GM21576 (cell line): ENCODE measurements at regions not wholly inside any gene's neighbourhood (a gene's known extent, or its start where the extent isn't known, plus 50 kb on each side); places are given as distances from the start of the nearest gene placed in this dataset.
A peak's percentile ranks its signal among the peaks of the same experiment; 100 is the strongest.
"Not testable (repeated sequence)": the region's sequence is repeated elsewhere in the genome, so short reads cannot be mapped to it uniquely, and the experiment has no call there.

ENCODE experiments used
- ATAC-seq: cut with Tn5 transposase; IDR thresholded peaks from one replicate; pipeline ENCODE4 v1.9.1; 2021; ENCODE audit warnings: mild to moderate bottlenecking, moderate library complexity; ENCODE audit not compliant: unreplicated experiment

DNA sequence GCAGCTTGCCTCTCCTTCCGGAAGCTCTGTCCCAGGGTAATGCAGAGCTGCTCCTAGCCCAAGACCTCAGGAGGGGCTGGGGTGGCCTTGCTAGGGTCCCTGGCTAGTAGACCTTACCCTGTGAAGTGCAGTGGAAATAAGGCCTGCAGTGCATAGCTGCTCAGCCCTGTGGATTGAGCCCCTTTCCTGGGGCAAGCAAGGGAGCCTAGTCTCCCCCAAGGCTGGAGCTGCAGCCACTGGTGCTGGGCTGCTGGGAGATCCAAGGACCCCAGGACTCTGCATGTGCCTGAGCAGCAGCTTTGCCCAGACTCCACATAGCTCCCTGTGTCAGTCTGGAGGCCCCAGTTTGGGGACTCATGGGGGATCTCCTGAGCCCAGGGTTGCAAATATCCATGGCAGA is 57.9 kb downstream of the FANCF start:
- no peak for ATAC-seq

DNA sequence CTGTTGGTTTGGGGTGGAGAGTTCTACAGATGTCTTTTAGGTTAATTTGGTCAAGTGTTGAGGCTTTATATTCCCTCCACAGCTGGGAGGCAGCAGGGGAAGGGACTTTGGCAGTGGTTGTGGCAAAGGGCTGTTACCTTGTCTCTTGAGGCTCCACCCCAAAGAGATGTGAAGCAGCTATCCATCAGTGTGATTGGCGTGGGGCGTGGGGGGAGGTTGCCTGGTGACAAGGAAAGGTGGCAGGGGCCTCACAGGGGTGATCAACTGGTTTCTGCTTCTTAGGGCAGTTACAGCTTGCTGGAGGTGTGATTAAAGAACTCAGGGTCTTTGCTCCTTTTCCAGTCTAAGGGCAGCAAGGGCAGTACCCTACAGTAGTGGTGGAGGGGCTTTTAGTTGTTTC is 59.3 kb downstream of the FANCF start:
- no peak for ATAC-seq

DNA sequence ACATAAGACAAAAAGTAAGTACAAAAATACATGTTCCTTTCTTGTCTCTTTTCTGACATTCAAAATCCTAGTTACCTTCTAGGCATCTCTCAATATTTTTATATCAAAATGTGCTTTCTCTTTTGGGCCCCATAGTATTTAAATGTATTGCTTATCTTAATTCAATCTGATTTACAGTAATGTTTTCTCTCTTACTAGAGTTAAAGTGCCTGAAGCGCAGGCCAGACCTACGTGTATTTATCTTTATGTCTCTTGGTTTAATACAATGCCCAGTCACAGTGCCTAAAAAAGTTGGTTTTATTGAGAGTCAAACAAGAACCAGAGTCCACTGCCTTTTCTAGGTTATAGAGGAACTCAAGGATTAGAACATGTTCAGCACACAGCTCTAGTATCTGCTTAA is 64.3 kb downstream of the FANCF start:
- ATAC-seq, result no peak

DNA sequence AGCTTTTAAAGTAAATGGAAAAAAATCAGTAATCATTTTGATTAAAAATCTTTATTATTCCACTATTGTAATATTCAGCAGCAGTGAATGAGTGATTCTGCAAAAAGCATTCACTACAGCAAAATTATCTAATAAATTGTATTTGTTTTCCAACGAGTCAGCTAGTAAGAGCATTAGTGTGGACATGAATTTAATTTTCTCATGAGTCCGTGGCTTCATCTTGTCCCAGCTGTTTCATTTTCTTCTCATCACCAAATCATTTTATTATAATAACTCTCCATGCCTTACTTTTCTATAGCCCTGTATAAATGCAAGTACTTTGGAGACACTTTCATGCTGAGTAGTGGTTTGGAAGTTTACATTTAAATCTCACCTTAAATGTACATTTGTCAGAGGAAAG is 66.2 kb downstream of the FANCF start:
- ATAC-seq, result no peak

DNA sequence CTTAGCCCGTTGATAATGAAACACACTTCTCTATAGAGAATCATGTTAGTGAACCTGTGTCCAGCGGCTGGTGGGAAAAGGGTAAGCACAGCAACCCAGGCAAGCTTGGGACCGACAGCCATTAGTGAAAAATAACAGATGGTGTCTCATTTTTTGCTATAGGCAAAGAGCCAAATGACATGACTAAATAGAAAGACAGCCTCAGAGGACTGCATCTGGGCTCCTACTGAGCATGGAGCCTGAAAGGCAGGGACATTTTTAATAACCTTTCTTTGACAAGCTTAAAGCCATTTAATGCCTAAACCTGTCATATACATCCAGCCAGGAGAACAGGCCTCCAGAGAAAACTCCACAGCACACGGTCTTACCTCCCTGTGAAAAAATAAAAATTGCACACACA is 67.0 kb downstream of the FANCF start:
- no peak for ATAC-seq

DNA sequence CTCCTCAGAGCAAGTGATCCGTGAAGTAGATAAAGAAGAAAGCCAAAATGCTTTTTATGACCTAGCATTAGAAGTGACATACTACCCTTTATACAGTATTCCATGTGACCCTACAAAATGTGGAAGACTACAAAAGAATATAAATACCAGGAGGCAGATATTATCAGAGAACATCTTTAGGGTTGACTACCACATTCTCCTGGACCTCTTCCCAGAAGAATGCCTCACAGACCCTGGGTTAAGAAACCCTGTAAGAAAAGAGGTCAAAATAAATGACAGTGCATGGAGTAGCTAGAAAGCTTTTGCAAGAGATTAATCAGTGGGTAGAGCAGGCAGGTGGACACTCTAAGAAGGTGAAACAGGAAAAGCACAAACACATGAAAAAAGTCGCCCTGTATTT is 69.2 kb downstream of the FANCF start:
- ATAC-seq, result no peak

DNA sequence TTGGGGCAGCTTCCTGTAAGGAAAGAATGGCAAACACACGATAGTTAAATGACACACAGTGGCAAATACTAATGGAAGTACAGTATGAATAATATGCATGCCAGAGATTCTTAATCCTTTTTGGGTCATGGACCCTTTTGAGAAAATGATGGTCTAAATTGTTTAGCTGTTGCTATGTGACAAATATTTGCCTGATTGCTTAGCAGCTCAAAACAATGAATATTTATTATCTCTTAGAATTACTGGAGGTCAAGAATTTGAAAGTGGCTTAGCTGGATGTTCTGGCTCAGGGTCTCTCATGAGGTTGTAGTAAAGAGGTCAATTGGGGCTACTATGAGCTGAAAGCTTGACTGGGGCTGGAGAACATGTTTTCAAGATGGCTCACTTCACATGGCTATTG is 69.7 kb downstream of the FANCF start:
- no peak for ATAC-seq

DNA sequence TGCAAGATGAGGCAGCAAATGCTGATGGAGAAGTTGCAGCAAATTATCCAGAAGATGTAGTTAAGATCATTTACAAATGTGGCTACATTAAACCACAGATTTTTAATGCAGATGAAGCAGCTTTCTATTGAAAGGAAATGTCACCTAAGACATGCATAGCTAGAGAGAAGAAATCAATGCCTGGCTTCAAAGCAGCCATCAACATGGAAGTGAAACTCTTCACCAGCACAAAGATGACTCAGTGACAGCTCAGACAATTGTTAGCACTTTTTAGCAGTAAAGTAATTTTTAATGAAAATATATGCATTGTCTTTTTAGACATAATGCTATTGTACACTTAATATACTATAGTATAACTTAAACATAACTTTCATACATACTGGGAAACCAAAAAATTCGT is 71.4 kb downstream of the FANCF start:
- peak; percentile 92 for ATAC-seq

DNA sequence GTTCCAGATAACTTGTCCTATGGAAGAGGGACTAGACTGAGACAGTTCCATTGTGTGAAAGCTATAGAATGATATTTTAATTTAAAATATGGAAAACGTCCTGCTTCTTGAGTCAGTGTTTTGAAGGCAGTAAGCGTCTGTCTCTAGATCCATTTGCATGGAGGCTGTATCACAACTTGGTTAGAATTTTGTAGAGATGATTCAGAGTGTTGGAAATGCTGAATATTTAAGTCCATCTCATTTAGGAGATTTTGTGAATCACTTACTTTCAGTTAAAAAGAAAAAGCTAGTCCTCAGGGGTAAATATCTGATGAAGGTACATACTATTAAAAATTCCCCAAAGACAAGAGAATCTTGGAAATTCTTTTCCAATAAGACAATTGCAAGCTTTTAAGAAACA is 72.7 kb downstream of the FANCF start:
- no peak for ATAC-seq

DNA sequence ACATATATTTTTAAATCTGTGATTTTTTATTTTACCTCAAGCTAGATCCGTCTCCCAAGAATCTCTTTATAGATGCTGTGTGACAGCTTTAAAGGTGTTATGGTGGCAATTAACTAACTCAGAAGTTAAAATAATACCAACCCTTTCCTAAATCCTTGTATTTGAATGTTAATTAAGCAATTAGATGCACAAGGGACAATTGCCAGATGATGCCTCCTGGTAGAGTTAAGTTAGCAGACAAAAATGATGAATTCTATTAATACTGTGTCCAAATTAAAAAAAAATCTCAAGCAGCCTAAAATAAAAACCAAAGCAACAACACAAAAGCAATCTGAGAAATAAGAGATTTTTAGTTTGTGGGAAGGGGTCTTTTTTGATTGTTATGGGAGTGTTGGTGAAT is 78.9 kb downstream of the FANCF start:
- no peak for ATAC-seq

DNA sequence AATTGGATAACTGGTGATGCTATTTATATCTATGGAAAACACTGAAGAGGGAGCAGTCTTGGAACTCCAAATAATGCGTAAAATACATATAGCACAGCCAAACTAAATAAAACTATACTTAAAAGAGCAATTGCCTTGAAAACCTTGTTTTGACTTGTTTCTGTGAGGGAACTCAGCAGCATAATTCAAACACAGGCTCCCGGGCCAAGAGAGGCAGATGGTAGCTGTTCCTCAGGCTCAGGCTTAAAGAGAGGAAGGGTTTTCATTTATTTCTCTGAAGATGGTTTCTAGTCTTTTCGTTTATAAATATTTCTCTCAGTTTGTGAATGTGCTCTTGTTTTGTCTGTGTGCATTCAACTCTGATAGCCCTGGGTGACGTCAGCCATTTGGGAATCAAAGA is 82.4 kb downstream of the FANCF start:
- ATAC-seq, result no peak

DNA sequence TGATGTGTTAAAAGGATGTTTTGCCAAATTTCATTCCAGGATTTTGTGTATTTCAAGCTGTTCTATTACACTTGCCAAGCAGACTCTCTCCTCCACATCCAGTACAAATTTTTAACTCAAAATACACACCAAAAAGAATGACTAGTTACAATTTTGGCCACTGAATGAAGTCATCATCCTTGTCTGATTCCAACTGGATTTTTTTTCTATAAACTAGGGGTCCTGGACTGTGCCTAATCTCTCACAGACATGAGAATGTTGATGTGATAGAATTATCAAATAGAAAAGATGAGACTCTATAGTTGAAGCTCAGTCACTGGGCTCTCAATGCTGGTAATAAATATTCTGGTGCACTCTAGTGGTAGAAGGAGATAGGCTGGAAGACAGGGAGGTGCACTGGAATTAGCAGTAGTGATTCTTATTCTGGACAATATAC is 85.8 kb downstream of the FANCF start:
- ATAC-seq, result no peak

DNA sequence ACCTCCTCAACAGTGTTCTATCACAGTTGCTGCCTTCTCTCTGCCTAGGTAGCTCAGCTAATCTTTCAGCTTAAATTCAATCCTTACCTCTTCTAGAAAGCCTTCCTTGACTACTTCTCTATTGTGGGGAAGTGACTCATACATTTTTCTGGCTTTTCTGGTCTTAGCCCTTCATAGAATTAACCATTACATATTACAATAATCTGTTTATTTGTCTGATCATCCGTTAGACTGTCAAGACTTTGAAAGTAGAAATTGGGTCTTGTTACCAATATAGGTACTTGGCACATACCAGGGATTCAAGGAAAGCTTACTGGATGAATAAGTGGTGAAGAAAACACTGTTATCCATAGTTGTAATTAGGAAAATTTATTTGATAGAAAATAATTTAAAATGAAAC is 89.6 kb downstream of the FANCF start:
- no peak for ATAC-seq

DNA sequence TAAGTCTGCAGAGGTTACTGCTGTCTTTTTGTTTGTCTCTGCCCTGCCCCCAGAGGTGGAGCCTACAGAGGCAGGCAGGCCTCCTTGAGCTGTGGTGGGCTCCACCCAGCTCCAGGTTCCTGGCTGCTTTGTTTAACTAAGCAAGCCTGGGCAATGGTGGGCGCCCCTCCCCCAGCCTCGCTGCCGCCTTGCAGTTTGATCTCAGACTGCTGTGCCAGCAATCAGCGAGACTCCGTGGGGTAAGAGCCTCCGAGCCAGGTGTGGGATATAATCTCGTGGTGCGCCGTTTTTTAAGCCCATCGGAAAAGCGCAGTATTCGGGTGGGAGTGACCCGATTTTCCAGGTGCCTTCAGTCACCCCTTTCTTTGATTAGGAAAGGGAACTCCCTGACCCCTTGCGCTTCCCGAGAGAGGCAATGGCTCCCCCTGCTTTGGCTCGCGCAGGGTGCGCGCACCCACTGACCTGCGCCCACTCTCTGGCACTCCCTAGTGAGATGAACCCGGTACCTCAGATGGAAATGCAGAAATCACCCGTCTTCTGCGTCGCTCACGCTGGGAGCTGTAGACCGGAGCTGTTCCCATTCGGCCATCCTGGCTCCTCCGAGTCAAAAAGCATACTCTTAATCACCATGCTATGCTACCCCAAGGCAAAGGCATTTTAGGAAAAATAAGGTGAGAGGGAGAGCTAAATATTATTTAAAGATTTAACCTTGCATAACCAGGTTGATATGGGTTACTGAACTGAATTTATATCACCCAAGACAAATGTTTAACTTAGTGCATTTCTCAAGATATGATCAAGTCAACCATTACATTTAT is 96.8 kb downstream of the FANCF start:
- ATAC-seq, result not testable (repeated sequence)

DNA sequence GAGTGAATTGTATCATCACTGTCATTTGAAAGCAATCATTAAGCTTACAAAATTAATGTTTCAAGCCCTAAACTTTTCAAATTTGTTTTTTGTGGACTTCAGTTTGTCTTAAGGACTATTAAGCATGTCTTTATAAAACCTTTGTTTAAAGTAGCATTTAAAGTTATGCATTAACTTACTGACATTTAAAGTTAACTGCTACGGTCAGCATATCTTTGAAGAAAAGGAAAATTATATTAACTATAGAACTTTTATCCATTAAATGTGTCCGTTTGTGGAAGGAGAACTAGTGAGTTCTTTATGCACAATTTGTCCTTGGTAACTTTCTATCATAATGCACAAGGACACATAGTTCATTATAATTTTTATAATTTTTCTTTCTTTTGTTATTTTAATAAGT is 103.4 kb downstream of the FANCF start:
- ATAC-seq, result no peak

DNA sequence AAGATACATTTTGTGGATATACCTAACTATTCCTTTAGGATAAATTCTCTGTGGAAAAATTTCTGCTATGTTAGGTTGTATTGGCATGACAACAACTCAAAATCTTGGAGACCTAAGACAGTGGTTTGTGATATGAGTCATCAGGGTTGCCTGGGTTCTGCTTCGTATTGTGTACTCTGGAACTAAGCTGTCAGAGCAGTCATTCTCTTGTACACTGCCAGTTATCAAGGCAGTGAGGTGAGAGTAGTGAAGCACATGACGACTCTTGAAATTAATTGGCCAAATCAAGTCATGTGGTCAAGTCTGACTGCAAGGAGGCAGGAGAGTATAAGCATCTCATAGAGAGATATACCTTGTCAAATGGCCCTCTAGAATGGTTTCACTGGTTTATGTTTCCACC is 104.4 kb downstream of the FANCF start:
- ATAC-seq, result no peak

DNA sequence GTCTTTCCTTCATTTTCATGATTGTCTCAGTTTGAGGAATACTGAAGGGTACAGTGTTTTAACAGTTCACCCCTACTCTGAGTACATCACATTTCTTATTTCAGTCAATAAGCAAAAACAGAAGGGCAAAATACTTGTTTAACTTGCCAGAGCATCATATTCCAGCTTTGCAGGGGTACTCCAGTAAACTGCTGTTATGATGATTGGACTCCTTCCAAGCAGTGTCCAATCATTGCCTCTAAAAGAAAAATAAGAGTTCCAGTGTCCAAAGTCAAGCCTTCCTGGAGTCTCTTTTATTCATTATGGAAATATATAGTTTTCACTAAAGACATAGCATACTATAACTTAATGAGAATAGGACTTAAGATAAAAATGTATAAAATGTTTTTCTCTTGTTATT is 105.1 kb downstream of the FANCF start:
- no peak for ATAC-seq

DNA sequence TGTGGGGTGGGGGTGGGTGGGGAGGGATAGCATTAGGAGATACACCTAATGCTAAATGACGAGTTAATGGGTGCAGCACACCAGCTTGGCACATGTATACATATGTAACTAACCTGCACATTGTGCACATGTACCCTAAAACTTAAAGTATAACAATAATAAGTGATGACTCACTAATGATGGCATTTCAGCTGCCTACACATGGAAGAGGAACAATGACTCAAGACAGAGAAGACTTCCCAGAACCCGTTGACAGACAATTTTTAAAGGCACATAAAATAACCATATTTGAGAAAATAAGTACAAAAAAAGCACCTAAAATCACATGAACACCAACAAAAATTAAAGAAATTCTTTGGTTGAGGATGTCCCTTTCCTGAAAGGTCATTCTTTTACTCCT is 107.3 kb downstream of the FANCF start:
- ATAC-seq, result not testable (repeated sequence)

DNA sequence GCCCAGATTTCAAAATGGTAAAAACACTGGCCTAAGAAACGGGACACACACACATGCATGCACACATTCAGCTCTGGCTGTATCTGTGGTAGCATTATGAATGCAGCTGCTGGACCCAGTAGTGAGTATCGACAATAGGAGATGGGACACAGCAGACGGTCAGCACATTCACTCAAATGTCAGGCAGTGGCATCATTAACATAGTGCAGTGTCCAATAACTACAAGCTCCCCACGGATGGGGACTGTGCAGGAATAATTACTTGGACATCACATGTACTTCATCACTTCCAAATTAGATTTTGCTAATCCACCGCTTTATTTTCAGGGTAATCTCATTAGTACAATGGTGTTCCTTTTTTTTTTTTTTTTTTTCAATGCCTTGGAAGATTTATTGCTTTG is 109.5 kb downstream of the FANCF start:
- ATAC-seq, result no peak

DNA sequence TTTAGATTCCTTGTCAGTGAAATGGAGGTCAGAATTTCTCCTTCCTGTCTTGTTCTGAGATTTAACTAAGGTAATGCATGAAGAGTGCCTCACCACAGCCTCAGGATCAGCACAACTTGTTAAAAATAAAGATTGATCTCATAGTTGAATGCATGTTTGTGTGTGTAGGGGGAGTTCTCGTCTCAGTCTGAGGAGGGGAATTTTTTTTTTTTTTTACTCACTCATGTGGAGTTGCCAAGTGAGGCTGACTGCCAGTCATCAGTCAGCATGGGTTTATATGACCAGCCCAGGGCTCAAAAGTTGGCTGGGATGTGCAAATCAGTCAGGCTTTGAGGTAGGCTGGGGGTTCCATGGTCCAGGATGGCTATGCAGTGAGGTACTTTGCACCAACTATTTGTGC is 113.2 kb downstream of the FANCF start:
- ATAC-seq, result no peak

DNA sequence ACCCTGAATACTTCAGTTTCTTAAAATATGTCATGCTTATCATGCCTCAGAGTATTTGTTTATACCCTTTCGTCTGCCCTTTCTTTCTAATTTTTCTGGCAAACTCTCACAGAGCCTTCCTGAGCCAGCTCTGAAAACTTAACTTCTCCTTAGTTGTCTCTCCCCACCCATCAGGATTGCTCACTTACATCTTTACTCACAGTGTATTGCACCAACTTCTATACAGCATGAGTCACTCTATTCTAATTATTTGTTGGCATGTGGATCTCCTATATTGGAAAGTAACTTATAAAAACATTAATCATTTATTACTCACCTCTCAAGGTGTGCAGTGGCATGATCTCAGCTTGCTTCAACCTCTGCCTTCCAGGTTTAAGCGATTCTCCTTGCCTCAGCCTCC is 114.9 kb downstream of the FANCF start:
- no peak for ATAC-seq

DNA sequence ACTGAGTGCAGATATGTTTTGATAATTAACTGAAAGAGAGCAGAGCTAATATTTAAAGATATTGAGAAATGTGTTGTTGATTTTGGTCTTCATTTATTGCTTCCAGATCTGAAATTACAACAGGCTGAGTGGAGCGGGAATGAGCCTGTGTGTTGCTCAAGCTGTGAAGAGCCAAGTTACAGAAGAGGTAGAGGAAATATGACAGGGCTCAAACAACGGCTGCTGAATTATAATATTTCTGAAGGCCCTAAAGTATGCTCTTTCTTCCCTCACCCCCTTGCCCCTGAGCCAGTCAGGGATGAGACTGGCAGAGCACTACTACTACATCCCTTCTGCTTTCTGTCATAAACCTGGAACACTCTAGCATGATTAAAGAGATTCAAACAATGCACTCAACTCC is 115.6 kb downstream of the FANCF start:
- ATAC-seq, result no peak

DNA sequence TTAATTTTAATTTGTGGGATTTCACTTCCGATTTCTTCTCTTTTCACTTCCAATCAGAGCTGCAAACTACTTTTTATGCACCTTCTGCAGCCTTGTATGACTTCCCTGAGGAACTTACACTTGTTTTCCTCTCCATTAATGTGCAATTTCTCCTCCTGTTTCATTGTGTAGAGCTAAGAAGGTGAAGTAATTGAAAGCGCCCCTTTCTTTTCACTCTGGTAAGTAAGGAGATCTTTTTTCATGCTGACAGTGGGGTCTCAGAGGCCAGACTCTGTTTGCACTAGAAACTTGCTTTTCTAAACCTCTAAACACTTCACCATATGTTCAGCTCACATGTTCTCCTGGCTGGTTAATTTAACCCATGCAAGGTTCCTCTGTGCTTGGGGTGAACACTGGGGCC is 117.0 kb downstream of the FANCF start:
- no peak for ATAC-seq
